ENCODE measurements at regions not wholly inside any gene's neighbourhood (a gene's known extent, or its start where the extent isn't known, plus 50 kb on each side); places are given as distances from the start of the nearest gene placed in this dataset.

- no peak for TF ChIP-seq CTCF (conservative IDR thresholded peaks at IDR 0.05)
- no peak for TF ChIP-seq EZH2 (IDR thresholded peaks at IDR 0.05; ENCODE audit: low read depth)
These were observed 147.0 kb upstream of the FMN2 start for GRCh38 chr1:239944666-239945065.

All from PC-9 (cell line).